Upper lobe of right lung (tissue), 1 donor: ENCODE measurements at regions not wholly inside any gene's neighbourhood (a gene's known extent, or its start where the extent isn't known, plus 50 kb on each side); places are given as distances from the start of the nearest gene placed in this dataset.

Source experiments
- ATAC-seq: fragments of 200-7000 bp; cut with Tn5 transposase; one replicate; pipeline ENCODE4 v1.9.1; 2020; ENCODE audit warnings: mild to moderate bottlenecking, moderate library complexity
- DNase-seq: peaks from one replicate; pipeline ENCODE4 v3.0.0-alpha.2; 2020
- H3K27ac ChIP-seq: fragments of 200-600 bp; one replicate; pipeline ENCODE4 v1.8.0; 2022
- H3K27me3 ChIP-seq: fragments of 200-600 bp; one replicate; pipeline ENCODE4 v1.8.0; 2022; ENCODE audit warnings: mild to moderate bottlenecking
- H3K36me3 ChIP-seq: fragments of 200-600 bp; one replicate; pipeline ENCODE4 v1.8.0; 2022
- H3K4me1 ChIP-seq: fragments of 200-600 bp; one replicate; pipeline ENCODE4 v1.8.0; 2022
- H3K4me3 ChIP-seq: fragments of 200-600 bp; one replicate; pipeline ENCODE4 v1.8.0; 2022; ENCODE audit warnings: mild to moderate bottlenecking
- H3K9me3 ChIP-seq: fragments of 200-600 bp; one replicate; pipeline ENCODE4 v1.8.0; 2022
- intact Hi-C: fragments of 100-400 bp; cut with DNase I; formaldehyde crosslinking; loops from one replicate; pipeline ENCODE4 v1.11.0; 2022
- TF ChIP-seq, protein P1 (sequence below): fragments of 200-600 bp; IDR thresholded peaks from one replicate; pipeline ENCODE4 v1.8.0; 2022; ENCODE audit warnings: antibody characterized with exemption
- donor health status: DM: no; HTN: yes; CAD: no; lungs with severe emphysema.

DNA sequence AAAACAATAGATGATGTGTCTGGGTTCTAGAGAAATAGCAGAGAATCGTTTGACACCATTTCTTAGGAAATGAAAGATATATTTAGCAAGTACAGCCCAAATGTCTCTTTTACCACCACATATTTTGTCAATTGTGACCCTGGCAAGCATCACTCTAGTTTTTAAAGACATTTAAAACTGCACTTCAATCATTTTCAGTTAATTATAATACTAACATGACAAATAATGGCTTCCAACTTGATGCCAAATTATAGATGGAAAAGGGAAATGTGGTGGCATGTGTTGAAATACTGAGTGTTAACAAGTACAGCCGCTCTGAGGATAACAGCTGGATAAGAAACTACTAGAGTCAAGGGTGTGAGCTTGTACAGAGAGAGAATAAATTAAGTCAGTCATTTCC, 648.9 kb downstream of the FRK start:
- H3K27me3 ChIP-seq: no peaks in the 10 kb centered on the region
- H3K27ac ChIP-seq: no peak overlapping the region
- no peaks in the 10 kb centered on the region for H3K9me3 ChIP-seq
- ATAC-seq (no peak), DNase-seq (no peak)
- intact Hi-C loops: no loop called here
- no peaks in the 10 kb centered on the region for H3K36me3 ChIP-seq
- no peaks in the 10 kb centered on the region for H3K4me1 ChIP-seq
- TF ChIP-seq, protein P1, sequence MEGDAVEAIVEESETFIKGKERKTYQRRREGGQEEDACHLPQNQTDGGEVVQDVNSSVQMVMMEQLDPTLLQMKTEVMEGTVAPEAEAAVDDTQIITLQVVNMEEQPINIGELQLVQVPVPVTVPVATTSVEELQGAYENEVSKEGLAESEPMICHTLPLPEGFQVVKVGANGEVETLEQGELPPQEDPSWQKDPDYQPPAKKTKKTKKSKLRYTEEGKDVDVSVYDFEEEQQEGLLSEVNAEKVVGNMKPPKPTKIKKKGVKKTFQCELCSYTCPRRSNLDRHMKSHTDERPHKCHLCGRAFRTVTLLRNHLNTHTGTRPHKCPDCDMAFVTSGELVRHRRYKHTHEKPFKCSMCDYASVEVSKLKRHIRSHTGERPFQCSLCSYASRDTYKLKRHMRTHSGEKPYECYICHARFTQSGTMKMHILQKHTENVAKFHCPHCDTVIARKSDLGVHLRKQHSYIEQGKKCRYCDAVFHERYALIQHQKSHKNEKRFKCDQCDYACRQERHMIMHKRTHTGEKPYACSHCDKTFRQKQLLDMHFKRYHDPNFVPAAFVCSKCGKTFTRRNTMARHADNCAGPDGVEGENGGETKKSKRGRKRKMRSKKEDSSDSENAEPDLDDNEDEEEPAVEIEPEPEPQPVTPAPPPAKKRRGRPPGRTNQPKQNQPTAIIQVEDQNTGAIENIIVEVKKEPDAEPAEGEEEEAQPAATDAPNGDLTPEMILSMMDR: no peak
- H3K4me3 ChIP-seq: no peak overlapping the region

DNA sequence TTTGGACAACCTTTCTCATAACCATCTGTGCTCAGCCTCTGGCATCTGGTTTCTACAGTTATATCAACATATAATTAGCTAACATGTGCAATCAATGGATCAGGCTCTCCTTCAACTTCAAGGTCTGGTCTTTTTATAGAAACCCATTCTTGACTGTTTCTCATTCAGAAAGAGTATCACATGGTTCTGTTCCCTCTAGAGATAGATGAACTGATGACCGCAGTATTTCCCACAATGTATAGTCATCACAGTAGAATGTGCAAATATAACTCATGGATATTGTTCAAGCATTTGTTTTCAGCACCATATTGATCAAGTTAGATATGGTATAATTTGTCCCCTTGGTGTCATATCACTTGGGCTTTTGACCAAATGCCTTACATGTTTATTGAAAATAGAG, 656.2 kb downstream of the FRK start:
- Histone ChIP-seq H3K4me1 (no peaks in the 10 kb centered on the region), H3K36me3 (no peaks in the 10 kb centered on the region), H3K9me3 (no peaks in the 10 kb centered on the region), H3K27ac (no peak overlapping the region), H3K27me3 (no peaks in the 10 kb centered on the region), H3K4me3 (no peak overlapping the region)
- TF ChIP-seq, protein P1: no peak
- intact Hi-C loops: no loop called here
- no peak for DNase-seq
- ATAC-seq: no peak

DNA sequence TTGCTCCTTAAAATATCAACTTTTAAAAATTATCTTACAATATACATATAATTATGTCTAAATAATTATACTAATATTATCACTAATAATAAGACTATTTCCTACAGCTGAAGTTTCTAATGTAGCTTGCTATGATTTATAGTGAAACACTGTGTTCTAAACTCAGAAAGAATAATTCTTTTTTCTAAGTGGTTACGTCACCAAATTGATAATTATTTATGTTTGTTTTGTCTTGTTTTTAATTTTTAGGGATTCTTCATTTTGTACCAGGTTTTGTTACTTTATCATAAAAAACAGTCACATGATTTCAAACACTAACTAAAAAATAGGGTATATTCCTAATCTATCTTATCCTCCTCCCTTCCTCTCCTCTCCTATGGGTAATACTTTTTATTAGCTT, 662.1 kb downstream of the FRK start:
- Histone ChIP-seq H3K4me1 (no peaks in the 10 kb centered on the region), H3K9me3 (no peaks in the 10 kb centered on the region), H3K27me3 (no peaks in the 10 kb centered on the region), H3K4me3 (no peak overlapping the region), H3K36me3 (no peaks in the 10 kb centered on the region), H3K27ac (no peak overlapping the region)
- intact Hi-C loops: no loop called here
- no peak for ATAC-seq
- no peak for DNase-seq
- TF ChIP-seq, protein P1: no peak

DNA sequence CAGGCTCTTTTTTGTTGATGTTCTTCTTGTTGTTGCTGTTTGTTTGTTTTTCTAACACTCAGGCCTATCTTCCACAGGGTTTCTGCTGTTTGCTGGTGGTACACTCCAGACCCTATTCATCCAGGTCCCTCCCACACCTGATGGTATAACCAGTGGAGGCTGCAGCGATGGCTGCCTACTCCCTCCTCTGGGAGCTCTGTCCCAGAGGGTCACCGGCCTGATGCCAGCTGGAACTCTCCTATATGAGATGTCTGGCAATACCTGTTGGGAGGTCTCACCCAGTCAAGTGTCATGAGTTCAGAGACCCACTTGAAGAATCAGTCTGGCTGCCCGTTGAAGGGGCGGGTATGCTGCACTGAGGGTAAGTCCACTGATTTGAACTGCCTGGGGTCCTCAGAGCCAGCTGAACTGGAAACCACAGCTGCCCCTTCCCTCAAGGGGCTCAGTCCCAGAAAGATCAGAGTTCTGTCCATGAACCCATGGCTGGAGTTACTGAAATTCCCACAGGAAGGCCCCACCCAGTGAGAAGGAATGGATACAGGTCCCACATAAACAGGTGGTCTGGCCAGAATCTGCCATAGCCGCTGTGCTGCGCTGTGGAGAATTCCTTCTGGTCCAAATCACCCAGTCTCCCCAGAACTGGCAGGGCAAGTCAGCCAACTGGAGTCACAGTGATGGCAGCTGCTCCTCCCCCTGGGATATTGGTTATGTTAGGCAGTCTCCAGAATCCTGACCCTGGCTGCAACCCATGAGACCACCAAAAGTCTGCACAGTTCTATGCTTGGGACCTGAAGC, 664.4 kb downstream of the FRK start:
- Histone ChIP-seq H3K4me3 (no peak overlapping the region), H3K4me1 (no peaks in the 10 kb centered on the region), H3K36me3 (no peaks in the 10 kb centered on the region), H3K9me3 (peaks cover 4% of the 10 kb centered on the region), H3K27ac (no peak overlapping the region), H3K27me3 (no peaks in the 10 kb centered on the region)
- TF ChIP-seq, protein P1: no peak
- ATAC-seq (no peak), DNase-seq (peak; percentile 36)
- intact Hi-C loops: no loop called here

DNA sequence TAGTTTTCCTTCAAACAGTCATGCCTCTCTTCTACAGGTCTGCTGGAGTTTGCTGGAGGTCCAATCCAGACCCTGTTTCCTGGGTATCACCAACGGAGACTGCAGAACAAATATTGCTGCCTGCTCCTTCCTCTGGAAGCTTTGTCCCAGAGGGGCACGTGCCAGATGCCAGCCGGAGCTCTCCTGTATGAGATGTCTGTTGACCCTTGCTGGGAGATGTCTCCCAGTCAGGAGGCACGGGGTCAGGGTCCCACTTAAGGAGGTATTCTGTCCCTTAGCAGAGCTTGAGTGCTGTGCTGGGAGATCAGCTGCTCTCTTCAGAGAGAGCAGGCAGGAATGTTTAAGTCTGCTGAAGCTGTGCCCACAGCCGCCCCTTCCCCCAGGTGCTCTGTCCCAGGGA, 666.9 kb downstream of the FRK start:
- DNase-seq (peak; percentile 46), ATAC-seq (no peak)
- Histone ChIP-seq H3K36me3 (no peaks in the 10 kb centered on the region), H3K4me3 (no peak overlapping the region), H3K9me3 (peaks cover 8% of the 10 kb centered on the region), H3K27me3 (no peaks in the 10 kb centered on the region), H3K27ac (no peak overlapping the region), H3K4me1 (no peaks in the 10 kb centered on the region)
- intact Hi-C loops: no loop called here
- TF ChIP-seq, protein P1: no peak
